ENCODE measurements at regions not wholly inside any gene's neighbourhood (a gene's known extent, or its start where the extent isn't known, plus 50 kb on each side); places are given as distances from the start of the nearest gene placed in this dataset.

GRCh38 chr2:160871953-160872352, 288.3 kb upstream of the TANK start:
- Histone ChIP-seq H2AFZ (ENCODE audit: low read length) (no peak overlapping the region), H3K9me3 (ENCODE audit: low read length) (no peaks in the 10 kb centered on the region), H3K79me2 (ENCODE audit: insufficient read depth, low read length) (no peaks in the 10 kb centered on the region), H3K4me2 (ENCODE audit: low read length) (no peak overlapping the region), H3K27ac (ENCODE audit: low read depth, low read length, poor library complexity, severe bottlenecking) (no peak overlapping the region), H3K9ac (ENCODE audit: low read length) (no peak overlapping the region), H3K4me3 (ENCODE audit: low read depth, low read length, poor library complexity, severe bottlenecking) (no peak overlapping the region), H3K36me3 (ENCODE audit: insufficient read depth, low read length) (no peaks in the 10 kb centered on the region), H3F3A (ENCODE audit: insufficient read depth, low read length) (no peaks in the 10 kb centered on the region), H3K9me2 (ENCODE audit: low read depth, low read length) (no peaks in the 10 kb centered on the region), H3K27me3 (ENCODE audit: insufficient read depth, low read length) (no peaks in the 10 kb centered on the region), H4K20me1 (ENCODE audit: insufficient read depth, low read length) (no peaks in the 10 kb centered on the region), H3K4me1 (ENCODE audit: insufficient read depth, low read length, severe bottlenecking) (no peaks in the 10 kb centered on the region)
- TF ChIP-seq CTCF (IDR thresholded peaks at IDR 0.05; ENCODE audit: low read length) (no peak), EZH2 (IDR thresholded peaks at IDR 0.05; ENCODE audit: borderline replicate concordance, low read length) (no peak)

- no peaks in the 10 kb centered on the region for H4K20me1 ChIP-seq (ENCODE audit: insufficient read depth, low read length)
- H3K36me3 ChIP-seq (ENCODE audit: insufficient read depth, low read length): no peaks in the 10 kb centered on the region
- H3K27ac ChIP-seq (ENCODE audit: low read depth, low read length, poor library complexity, severe bottlenecking): no peak overlapping the region
- no peaks in the 10 kb centered on the region for H3K9me2 ChIP-seq (ENCODE audit: low read depth, low read length)
- H3K4me2 ChIP-seq (ENCODE audit: low read length): no peak overlapping the region
- no peak overlapping the region for H3K4me3 ChIP-seq (ENCODE audit: low read depth, low read length, poor library complexity, severe bottlenecking)
- no peak overlapping the region for H3K9ac ChIP-seq (ENCODE audit: low read length)
- no peaks in the 10 kb centered on the region for H3F3A ChIP-seq (ENCODE audit: insufficient read depth, low read length)
- H3K79me2 ChIP-seq (ENCODE audit: insufficient read depth, low read length): no peaks in the 10 kb centered on the region
- no peaks in the 10 kb centered on the region for H3K27me3 ChIP-seq (ENCODE audit: insufficient read depth, low read length)
- no peak overlapping the region for H2AFZ ChIP-seq (ENCODE audit: low read length)
- H3K4me1 ChIP-seq (ENCODE audit: insufficient read depth, low read length, severe bottlenecking): no peaks in the 10 kb centered on the region
- TF ChIP-seq CTCF (IDR thresholded peaks at IDR 0.05; ENCODE audit: low read length) (no peak), EZH2 (IDR thresholded peaks at IDR 0.05; ENCODE audit: borderline replicate concordance, low read length) (no peak)
- H3K9me3 ChIP-seq (ENCODE audit: low read length): no peaks in the 10 kb centered on the region
These were observed 284.2 kb upstream of the TANK start for GRCh38 chr2:160876029-160876428.

- H4K20me1 ChIP-seq (ENCODE audit: insufficient read depth, low read length): no peaks in the 10 kb centered on the region
- no peak for TF ChIP-seq CTCF (IDR thresholded peaks at IDR 0.05; ENCODE audit: low read length)
- no peak for TF ChIP-seq EZH2 (IDR thresholded peaks at IDR 0.05; ENCODE audit: borderline replicate concordance, low read length)
- no peaks in the 10 kb centered on the region for H3K27me3 ChIP-seq (ENCODE audit: insufficient read depth, low read length)
- H3K27ac ChIP-seq (ENCODE audit: low read depth, low read length, poor library complexity, severe bottlenecking): no peak overlapping the region
- H3K79me2 ChIP-seq (ENCODE audit: insufficient read depth, low read length): no peaks in the 10 kb centered on the region
- H3K9me2 ChIP-seq (ENCODE audit: low read depth, low read length): no peaks in the 10 kb centered on the region
- no peak overlapping the region for H3K4me3 ChIP-seq (ENCODE audit: low read depth, low read length, poor library complexity, severe bottlenecking)
- H3K9ac ChIP-seq (ENCODE audit: low read length): no peak overlapping the region
- H3K4me2 ChIP-seq (ENCODE audit: low read length): no peak overlapping the region
- H3K36me3 ChIP-seq (ENCODE audit: insufficient read depth, low read length): no peaks in the 10 kb centered on the region
- no peaks in the 10 kb centered on the region for H3F3A ChIP-seq (ENCODE audit: insufficient read depth, low read length)
- H2AFZ ChIP-seq (ENCODE audit: low read length): no peak overlapping the region
- H3K9me3 ChIP-seq (ENCODE audit: low read length): no peaks in the 10 kb centered on the region
- H3K4me1 ChIP-seq (ENCODE audit: insufficient read depth, low read length, severe bottlenecking): no peaks in the 10 kb centered on the region
These were observed 283.5 kb upstream of the TANK start for GRCh38 chr2:160876765-160877164.
